ENCODE measurements at regions not wholly inside any gene's neighbourhood (a gene's known extent, or its start where the extent isn't known, plus 50 kb on each side); places are given as distances from the start of the nearest gene placed in this dataset.

GRCh38 chr21:27292229-27292628 lies 325.3 kb upstream of the ADAMTS5 start:
- no peaks in the 10 kb centered on the region for H3F3A ChIP-seq (ENCODE audit: low read depth)
- no peak overlapping the region for H3K4me2 ChIP-seq (ENCODE audit: low read depth, low read length, poor library complexity, severe bottlenecking)
- H2AFZ ChIP-seq (ENCODE audit: low read length) = no peak overlapping the region
- no peaks in the 10 kb centered on the region for H4K20me1 ChIP-seq (ENCODE audit: insufficient read depth, low read length, poor library complexity, severe bottlenecking)
- no peaks in the 10 kb centered on the region for H3K9me3 ChIP-seq (ENCODE audit: insufficient read depth, low read depth, low read length)
- TF ChIP-seq CTCF (conservative IDR thresholded peaks at IDR 0.05; ENCODE audit: low read length) (no peak), EZH2phosphoT487 (IDR thresholded peaks at IDR 0.05; ENCODE audit: borderline replicate concordance) (no peak)
- H3K9me2 ChIP-seq (replicated peaks; ENCODE audit: low read depth, low read length) = no peaks in the 10 kb centered on the region
- no peaks in the 10 kb centered on the region for H3K36me3 ChIP-seq (ENCODE audit: insufficient read depth, low read length)
- no peaks in the 10 kb centered on the region for H3K27me3 ChIP-seq (ENCODE audit: insufficient read depth, low read length, poor library complexity, severe bottlenecking)
- no peaks in the 10 kb centered on the region for H3K4me1 ChIP-seq (ENCODE audit: insufficient read depth, low read length, poor library complexity, severe bottlenecking)
- H3K79me2 ChIP-seq (ENCODE audit: insufficient read depth, low read length) = no peaks in the 10 kb centered on the region
- H3K9ac ChIP-seq (ENCODE audit: low read depth, low read length, poor library complexity, severe bottlenecking) = no peak overlapping the region
- no peak overlapping the region for H3K4me3 ChIP-seq (ENCODE audit: low read length, poor library complexity, severe bottlenecking)

GRCh38 chr21:27291006-27291405 lies 324.1 kb upstream of the ADAMTS5 start:
- H3K9me3 ChIP-seq (ENCODE audit: insufficient read depth, low read depth, low read length) = no peaks in the 10 kb centered on the region
- TF ChIP-seq EZH2phosphoT487 (IDR thresholded peaks at IDR 0.05; ENCODE audit: borderline replicate concordance) = no peak
- no peak for TF ChIP-seq CTCF (conservative IDR thresholded peaks at IDR 0.05; ENCODE audit: low read length)
- H3K79me2 ChIP-seq (ENCODE audit: insufficient read depth, low read length) = no peaks in the 10 kb centered on the region
- H3K27me3 ChIP-seq (ENCODE audit: insufficient read depth, low read length, poor library complexity, severe bottlenecking) = no peaks in the 10 kb centered on the region
- no peaks in the 10 kb centered on the region for H3F3A ChIP-seq (ENCODE audit: low read depth)
- H3K36me3 ChIP-seq (ENCODE audit: insufficient read depth, low read length) = no peaks in the 10 kb centered on the region
- H2AFZ ChIP-seq (ENCODE audit: low read length) = no peak overlapping the region
- H3K4me3 ChIP-seq (ENCODE audit: low read length, poor library complexity, severe bottlenecking) = no peak overlapping the region
- H3K4me2 ChIP-seq (ENCODE audit: low read depth, low read length, poor library complexity, severe bottlenecking) = no peak overlapping the region
- H3K9me2 ChIP-seq (replicated peaks; ENCODE audit: low read depth, low read length) = no peaks in the 10 kb centered on the region
- no peaks in the 10 kb centered on the region for H3K4me1 ChIP-seq (ENCODE audit: insufficient read depth, low read length, poor library complexity, severe bottlenecking)
- H4K20me1 ChIP-seq (ENCODE audit: insufficient read depth, low read length, poor library complexity, severe bottlenecking) = no peaks in the 10 kb centered on the region
- no peak overlapping the region for H3K9ac ChIP-seq (ENCODE audit: low read depth, low read length, poor library complexity, severe bottlenecking)

DNA sequence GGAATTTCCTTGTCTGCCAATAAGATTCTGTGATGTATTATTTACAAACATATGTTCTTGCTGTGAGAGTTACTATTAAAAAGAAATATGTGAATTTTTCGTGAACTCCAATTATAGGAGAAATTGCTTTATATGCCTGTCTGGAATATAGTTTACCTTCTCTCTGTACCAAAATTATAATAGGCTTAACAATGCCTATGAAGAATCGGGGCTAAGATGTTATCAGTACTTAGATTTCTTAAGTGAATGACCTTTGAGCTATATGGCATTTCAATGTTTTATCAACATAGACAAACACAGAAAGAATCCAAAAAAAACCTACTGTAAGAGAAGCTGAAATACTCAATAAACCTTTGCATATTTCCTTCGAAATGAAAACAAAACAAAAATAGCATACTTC lies 323.1 kb upstream of the ADAMTS5 start:
- Histone ChIP-seq H3K4me3 (ENCODE audit: low read length, poor library complexity, severe bottlenecking) (no peak overlapping the region), H3K79me2 (ENCODE audit: insufficient read depth, low read length) (no peaks in the 10 kb centered on the region), H3K4me2 (ENCODE audit: low read depth, low read length, poor library complexity, severe bottlenecking) (no peak overlapping the region), H3K9me3 (ENCODE audit: insufficient read depth, low read depth, low read length) (no peaks in the 10 kb centered on the region), H4K20me1 (ENCODE audit: insufficient read depth, low read length, poor library complexity, severe bottlenecking) (no peaks in the 10 kb centered on the region), H3K9me2 (replicated peaks; ENCODE audit: low read depth, low read length) (no peaks in the 10 kb centered on the region), H3K4me1 (ENCODE audit: insufficient read depth, low read length, poor library complexity, severe bottlenecking) (no peaks in the 10 kb centered on the region), H3K36me3 (ENCODE audit: insufficient read depth, low read length) (no peaks in the 10 kb centered on the region), H3K27me3 (ENCODE audit: insufficient read depth, low read length, poor library complexity, severe bottlenecking) (no peaks in the 10 kb centered on the region), H2AFZ (ENCODE audit: low read length) (no peak overlapping the region), H3F3A (ENCODE audit: low read depth) (no peaks in the 10 kb centered on the region), H3K9ac (ENCODE audit: low read depth, low read length, poor library complexity, severe bottlenecking) (no peak overlapping the region)
- TF ChIP-seq CTCF (conservative IDR thresholded peaks at IDR 0.05; ENCODE audit: low read length) (no peak), EZH2phosphoT487 (IDR thresholded peaks at IDR 0.05; ENCODE audit: borderline replicate concordance) (no peak)

Measured in Loucy (cell line).